GM21515 (cell line): ENCODE measurements at regions not wholly inside any gene's neighbourhood (a gene's known extent, or its start where the extent isn't known, plus 50 kb on each side); places are given as distances from the start of the nearest gene placed in this dataset.

ENCODE experiments used
- ATAC-seq: cut with Tn5 transposase; IDR thresholded peaks from one replicate; pipeline ENCODE4 v1.9.1; 2021; ENCODE audit not compliant: unreplicated experiment

GRCh38 chr21:41653954-41654491 is 112.8 kb downstream of the RIPK4 start:
- ATAC-seq: no peak

GRCh38 chr21:41653243-41653953 is 113.5 kb downstream of the RIPK4 start:
- ATAC-seq: no peak

DNA sequence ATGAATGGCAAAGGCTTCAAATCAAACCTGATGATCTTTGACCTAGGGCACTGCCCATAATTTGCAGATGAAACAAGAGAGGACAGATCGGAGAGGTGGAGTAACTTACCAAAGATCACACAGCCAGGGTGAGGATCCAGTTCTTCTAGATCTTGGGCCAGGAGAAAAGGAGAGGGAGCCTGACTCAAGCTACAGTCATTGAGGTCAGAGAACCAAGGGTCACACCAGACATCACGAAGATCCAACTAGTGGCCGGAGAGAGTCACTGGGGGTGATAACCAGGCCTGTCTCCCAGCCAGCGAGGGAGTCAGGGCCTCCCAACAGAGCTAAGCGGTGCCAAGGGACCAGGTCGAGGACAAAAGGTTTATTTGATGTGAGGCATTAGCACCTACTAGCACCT is 115.0 kb downstream of the RIPK4 start:
- no peak for ATAC-seq

- ATAC-seq: no peak
Measured at GRCh38 chr21:41651406-41651805, 115.4 kb downstream of the RIPK4 start.

DNA sequence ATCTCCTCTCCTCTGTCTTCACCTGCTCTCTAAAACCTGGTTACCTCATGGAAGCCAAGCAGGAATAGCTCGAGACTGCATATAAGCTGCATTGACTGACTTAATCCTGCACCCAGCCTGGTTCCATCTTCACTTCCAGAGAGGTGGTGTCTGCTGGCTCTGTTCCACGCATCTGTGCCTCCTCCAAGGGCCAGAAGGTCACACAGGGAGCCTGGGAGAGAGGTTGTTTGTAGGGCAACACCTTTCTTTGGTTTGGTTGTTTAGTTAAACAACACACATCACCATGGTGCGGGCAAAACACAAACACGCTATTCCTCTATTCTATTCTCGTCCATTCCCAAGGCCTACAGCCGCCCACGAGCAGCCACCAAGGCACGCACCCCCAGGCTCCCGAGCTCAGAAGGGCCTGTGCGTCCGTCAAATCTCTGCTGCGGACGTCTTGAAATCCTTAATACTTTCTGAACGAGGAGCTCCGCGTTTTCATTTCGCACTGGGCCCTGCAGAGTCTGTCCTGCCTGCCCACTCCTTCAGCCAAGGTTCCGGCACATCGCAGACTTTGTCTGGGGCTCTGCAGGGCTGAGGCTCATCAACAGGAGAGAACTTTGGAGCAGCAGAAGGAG is 116.2 kb downstream of the RIPK4 start:
- ATAC-seq: no peak

DNA sequence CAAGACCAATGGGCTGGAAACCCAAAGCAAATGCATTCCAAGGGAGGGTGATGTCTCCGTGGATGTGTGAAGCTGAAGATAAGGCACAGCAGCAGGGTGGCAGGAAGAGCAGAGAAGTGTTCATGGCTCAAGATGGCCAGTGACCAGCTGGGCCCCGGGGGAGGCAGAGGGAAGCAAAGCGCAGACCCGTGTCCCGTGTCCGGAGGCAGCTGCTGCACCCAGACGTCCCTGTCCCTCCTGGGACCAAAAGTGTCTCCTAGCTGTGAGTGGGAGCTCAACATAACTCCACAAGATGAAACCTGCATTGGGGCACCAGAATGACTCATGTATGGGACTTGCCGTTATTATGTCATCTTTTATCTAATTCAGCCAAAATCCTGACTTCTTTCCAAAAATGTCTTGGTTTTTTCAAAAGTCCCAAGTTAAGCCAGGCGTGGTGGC is 118.2 kb downstream of the RIPK4 start:
- no peak for ATAC-seq

GRCh38 chr21:41647806-41648561 is 118.9 kb downstream of the RIPK4 start:
- ATAC-seq: no peak

DNA sequence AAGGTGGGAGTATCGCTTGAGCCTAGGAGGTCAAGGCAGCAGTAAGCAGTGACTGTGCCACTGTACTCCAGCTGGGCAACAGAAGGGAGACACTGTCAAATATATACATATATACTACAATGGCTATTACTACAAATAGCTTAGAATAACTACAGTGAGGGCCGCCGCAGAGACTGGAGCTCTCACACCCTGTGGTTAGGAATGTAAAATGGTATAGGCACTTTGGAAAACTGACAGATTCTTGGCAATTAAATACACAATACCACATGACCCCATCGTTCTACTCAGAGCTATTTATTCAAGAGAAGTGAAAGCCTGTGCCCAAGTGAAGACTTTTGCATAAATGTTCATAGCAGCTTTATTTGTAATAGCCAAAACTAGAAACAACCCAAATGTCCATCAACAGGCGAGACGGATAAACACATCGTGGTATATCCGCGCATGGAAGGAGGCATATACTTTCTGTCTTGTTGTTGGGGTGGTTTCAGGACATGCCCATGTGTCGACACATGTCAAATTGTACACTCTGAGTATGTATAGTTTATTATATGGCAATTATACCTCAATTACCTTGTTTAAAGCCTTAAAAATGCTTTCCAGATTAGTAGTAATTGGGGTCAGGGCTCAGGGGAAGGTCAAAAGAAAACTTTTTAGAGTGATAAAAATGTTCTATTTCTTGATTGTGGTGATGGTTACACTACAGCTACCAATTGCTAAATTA is 123.4 kb downstream of the RIPK4 start:
- no peak for ATAC-seq

DNA sequence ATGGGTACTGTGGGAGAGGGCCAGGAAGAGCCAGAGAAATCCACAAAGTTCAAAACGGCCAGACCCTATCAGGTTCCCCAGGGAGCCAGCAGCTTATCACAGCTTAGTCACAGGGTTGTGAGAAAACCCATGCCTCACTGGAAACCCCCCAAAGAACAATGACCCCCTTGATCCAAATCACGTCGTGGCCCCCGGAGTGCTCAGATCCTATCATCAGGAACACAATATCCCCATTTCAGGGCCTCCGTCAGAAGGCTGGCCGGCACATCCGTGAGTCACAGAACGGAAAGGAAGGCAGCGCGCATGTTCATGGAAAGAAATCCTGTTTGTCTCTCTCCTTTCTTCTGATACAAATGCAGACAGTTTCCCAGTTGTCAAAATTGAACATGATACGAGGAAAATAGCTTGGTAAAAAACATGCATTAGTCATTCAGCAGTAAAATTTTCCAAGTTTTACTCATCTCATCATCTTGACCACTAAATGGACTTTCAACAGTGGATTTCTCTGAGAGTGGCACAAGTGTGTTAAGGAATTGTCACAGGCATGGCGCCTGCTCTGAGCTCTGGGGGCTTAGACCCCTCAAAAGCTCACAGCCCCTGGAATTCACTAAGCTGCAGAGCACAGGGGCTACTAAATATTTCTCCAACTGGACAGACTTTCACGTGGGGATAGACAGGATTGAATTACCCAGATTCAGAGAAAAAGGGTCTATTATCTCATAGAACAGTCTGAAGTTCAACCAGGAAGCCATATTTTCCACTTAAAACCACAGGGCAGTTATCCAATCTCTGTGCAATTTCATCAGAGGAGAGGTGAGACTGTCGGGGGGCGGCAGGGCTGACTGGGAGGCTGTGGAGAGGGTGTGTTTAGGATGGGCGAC is 124.8 kb downstream of the RIPK4 start:
- ATAC-seq: no peak

DNA sequence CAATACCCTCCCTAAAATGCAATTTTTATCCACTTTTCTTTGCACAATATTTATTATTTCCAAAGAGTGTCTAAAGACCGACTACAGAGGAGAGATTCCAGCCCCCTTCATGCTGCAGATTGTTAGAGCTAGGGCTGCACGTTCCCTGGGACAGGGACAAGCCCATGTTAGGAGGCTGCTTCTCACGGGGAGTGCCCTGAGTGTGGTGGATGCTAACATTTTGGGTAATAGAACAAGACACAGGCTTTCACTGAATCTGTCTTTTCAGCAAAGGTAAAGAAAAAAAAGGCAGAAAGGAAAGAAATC is 125.4 kb downstream of the RIPK4 start:
- ATAC-seq: no peak

DNA sequence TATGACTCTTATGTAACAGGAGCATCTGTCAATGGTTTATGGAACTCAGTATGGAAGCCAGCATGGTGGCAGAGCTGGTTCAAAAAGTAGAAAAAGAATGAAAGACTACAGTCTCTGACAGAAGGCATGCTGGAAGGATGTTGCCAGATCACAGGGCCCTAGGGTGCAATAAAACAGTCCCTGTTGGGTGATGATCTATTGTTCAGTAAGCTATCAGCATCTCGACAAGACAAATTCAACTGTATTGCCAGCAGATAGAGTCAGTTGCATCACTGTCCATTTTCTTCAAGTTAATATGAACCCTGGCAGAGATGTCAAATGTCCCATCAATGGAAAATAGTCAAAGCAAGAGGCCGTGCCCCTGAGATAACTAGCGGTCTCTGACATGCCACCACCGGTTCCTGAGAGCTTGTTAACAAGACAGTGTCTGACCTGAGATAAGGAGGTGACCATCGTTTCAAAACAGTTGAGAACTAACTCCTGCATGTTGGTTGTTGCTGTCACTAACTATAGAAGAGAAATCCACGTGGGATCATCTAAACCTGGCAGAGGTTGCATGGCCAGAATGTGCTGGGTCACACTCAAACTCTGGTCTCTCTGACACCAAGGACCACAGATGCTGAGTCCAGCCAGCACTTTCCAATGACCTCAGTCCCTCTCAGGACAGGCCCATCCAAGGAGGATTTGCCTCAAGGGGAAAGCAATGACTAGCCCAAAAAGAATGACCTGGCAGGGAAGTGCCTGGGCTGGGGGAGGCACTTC is 125.9 kb downstream of the RIPK4 start:
- no peak for ATAC-seq

GRCh38 chr21:41639766-41640165 is 127.1 kb downstream of the RIPK4 start:
- ATAC-seq: no peak

- no peak for ATAC-seq
Measured at GRCh38 chr21:41639336-41639735, 127.5 kb downstream of the RIPK4 start.

DNA sequence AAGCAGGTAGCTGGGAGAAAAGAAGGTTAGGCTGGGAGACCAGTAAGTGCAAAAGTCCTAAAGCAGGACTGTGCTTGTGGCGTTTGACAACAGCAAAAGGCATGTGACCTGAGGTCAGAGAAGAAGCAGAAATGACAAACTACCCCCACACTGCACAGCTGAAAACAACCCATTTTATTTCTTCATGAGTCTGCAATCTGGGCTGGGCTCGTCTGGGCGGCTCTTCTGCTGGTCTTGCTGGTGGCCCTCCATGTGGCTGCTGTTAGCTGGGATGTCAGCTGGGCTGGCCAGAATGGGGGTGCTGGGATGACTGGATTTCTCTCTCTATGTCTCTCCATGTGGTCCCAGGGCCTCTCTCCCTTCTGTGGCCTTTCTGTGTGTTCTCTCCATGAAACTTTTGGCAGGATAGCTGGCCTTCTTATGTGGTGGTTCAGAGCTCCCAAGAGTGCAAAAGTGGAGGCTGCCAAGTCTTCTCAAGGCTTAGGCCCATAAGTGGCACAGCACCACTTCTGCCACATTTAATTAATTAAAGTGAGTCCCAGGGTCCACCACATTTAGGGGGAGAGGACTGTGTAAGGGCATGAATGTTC is 128.6 kb downstream of the RIPK4 start:
- no peak for ATAC-seq

DNA sequence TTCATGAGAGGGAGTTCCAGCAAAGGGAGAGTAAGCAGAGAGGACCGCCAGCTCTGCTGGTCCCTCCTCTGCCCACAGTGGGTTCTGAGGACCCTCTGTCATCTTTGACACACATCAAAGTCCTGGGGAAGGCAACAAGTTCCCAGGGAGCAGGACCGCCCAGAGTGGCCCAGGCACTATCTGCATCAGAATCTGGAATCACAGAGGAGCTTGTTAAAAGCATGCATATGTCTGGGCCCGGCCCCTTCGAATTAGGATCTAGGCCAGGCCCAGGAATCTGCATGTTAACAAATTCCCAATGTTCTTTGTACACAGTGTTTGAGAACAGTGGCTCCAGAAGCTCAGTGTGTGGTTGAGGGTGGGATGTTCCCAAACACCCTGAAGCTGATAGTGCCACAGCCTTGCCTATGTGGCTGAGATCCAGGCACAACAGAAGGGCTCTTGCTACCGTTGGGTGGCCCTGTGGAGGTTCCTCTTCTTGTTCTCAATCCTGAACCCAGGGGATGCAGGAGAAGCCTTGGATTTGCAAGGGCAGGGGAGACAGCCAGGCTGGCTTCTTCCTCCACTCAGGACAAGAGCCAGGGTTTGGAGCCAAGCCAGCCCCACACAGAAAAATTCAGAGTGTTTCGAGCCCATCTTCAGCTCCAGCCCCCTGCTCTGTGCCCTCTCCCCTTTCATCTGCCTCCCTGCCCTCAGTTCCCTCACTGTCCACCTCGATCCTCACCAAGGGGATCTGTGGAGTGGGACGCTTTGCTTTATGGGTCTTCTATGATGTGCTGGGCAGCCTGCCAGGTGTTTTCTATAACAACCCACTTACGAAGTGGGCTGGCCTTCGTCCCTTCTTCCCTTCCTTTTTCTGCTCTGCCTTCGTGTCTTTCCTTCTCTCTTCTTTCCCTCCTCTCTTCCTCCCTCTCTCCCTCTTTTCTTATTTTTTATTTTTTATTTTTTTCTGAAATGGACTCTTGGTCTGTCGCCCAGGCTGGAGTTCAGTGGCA is 129.0 kb upstream of the TMPRSS2 start:
- no peak for ATAC-seq

DNA sequence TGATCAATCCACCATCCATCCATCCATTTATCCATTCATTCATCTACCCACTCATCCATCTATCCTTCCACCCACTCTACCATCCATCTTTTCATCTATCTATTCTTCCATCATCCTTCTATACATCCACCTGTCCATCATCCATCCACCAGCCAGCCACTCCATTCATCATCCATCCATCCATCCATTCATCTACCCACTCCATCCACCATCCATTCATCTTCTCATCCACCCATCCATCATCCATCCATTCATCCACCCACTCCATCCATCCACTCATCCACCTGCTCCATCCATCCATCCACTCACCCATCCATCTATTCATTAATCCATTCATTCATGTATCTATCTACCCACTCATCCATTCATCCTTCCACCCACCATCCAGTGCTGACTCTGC is 127.9 kb upstream of the TMPRSS2 start:
- ATAC-seq: no peak

DNA sequence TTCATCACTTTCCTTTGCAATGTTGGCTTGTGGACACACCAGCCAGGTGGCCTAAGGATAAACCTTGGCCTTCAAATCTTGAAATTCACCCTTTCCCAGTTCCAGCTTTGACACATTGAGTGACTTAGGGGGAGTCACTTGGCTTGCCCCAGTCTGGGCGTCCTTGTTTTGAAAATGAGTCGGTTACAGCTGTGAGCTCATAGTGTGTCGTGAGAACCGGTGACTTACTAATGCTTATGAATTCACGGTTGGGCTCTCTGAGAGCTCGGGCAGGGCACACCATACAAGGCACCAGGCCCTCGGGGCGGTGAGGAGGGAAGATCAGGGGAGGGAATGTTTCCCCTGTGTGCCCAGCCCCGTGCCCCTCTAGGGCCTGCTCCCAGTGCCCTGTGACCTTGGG is 126.9 kb upstream of the TMPRSS2 start:
- no peak for ATAC-seq

GRCh38 chr21:41634211-41634694 is 126.3 kb upstream of the TMPRSS2 start:
- no peak for ATAC-seq
